Activated T-helper 17 cell treated with anti-CD3 and anti-CD28 coated beads, Interleukin-2, amount 50 U/mL, for 72 hours (primary cell): ENCODE measurements at regions not wholly inside any gene's neighbourhood (a gene's known extent, or its start where the extent isn't known, plus 50 kb on each side); places are given as distances from the start of the nearest gene placed in this dataset.

Experiments
- ATAC-seq: fragments of 150-1000 bp; cut with Tn5 transposase; replicated peaks from 2 replicates; pipeline ENCODE4 v1.10.0; 2021; ENCODE audit warnings: mild to moderate bottlenecking, moderate library complexity
- H3K27ac Mint-ChIP-seq: one replicate; pipeline ENCODE4 v1.8.0; 2022; ENCODE audit warnings: mixed read lengths
- H3K27me3 Mint-ChIP-seq: one replicate; pipeline ENCODE4 v1.8.0; 2022; ENCODE audit warnings: mixed read lengths
- H3K36me3 Mint-ChIP-seq: one replicate; pipeline ENCODE4 v1.8.0; 2022; ENCODE audit warnings: low read depth, mild to moderate bottlenecking, mixed read lengths
- H3K4me1 Mint-ChIP-seq: one replicate; pipeline ENCODE4 v1.8.0; 2022; ENCODE audit warnings: mixed read lengths
- H3K4me3 Mint-ChIP-seq: one replicate; pipeline ENCODE4 v1.8.0; 2022; ENCODE audit warnings: mild to moderate bottlenecking, mixed read lengths
- H3K9me3 Mint-ChIP-seq: one replicate; pipeline ENCODE4 v1.8.0; 2022; ENCODE audit warnings: mixed read lengths

DNA sequence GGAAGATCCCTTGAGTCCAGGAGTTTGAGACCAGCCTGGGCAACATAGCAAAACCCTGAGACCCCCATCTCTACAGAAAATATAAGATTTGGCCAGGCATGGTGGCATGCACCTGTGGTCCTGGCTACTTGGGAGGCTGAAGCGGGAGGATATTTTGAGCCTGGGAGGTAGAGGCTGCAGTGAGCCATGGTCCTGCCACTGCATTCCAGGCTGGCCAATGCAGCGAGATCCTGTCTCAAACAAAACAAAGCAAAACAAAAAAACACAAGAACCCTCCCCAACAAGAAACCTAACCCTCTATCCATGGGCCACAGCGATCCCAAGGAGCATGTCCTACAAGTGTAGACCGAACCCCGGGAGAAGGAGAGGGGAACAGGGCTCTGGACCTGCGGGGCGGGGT lies 133.3 kb downstream of the MGAT5B start:
- Mint-ChIP-seq H3K4me1 (peaks cover 18% of the 10 kb centered on the region), H3K4me3 (no peak overlapping the region), H3K27me3 (no peaks in the 10 kb centered on the region), H3K27ac (no peak overlapping the region), H3K9me3 (no peaks in the 10 kb centered on the region), H3K36me3 (no peaks in the 10 kb centered on the region)
- no peak for ATAC-seq

DNA sequence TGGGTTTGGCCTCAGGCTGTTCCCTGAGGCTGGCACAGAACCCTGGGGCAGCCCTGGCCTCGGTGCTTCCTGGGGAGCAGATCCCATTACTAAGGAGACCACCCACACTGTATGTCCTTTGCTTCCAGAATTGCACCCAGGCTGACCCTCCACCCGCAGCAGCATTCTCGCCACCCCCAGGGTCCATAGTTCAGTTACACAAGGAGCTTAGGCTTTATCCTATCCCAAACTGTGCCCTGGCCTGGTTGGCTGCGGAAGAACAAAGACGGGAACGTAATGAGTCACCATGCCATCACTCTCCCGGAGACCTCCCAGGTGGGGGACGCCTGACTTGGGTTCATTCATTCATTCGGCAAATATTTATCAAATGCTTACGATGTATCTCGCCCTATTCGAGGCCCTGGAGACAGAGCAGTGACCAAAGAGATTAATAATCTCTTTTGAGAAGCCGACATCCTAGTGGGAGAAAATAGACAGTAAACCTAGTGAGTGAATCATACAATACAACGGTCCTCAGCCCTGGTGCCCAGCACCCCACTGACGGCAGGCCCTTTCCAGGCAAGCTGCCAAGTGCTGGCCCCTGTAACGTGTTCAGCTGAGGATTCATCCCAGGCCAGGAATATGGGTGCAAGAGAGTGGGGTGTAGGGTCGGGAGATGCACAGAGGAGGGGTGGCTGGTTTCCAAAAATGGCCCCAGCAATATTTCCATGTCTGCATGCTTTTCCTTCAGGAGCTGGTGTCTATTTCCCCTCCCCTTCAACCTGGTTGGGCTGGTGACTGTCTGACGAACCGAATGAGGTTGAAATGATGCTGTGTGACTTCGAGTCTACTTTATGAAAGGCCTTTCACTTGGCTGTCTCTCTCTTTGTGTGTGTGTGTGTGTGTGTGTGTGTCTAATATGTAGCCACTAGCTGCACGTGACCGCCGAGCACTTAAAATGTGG lies 134.2 kb downstream of the MGAT5B start:
- ATAC-seq: no peak
- Mint-ChIP-seq H3K4me1 (peaks cover 13% of the 10 kb centered on the region), H3K4me3 (no peak overlapping the region), H3K36me3 (no peaks in the 10 kb centered on the region), H3K27ac (no peak overlapping the region), H3K27me3 (no peaks in the 10 kb centered on the region), H3K9me3 (no peaks in the 10 kb centered on the region)

DNA sequence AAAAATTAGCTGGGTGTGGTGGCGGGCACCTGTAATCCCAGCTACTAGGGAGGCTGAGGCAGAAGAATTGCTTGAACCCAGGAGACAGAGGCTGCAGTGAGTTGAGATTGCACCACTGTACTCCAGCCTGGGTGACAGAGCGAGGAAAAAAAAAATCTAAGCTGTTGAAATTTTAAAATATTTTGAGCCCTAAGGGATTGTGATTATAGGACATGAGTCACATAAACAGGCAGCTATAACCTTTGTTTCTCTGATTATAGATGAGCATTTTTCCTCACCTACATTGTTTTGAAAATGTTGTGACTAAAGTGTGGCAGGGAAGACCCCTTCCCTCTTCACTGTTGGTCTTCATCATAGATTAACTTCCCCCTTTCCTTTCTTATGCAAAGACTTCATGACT lies 135.5 kb downstream of the MGAT5B start:
- Mint-ChIP-seq H3K4me3 (no peak overlapping the region), H3K36me3 (no peaks in the 10 kb centered on the region), H3K27ac (no peak overlapping the region), H3K27me3 (no peaks in the 10 kb centered on the region), H3K4me1 (peaks cover 2% of the 10 kb centered on the region), H3K9me3 (no peaks in the 10 kb centered on the region)
- no peak for ATAC-seq

DNA sequence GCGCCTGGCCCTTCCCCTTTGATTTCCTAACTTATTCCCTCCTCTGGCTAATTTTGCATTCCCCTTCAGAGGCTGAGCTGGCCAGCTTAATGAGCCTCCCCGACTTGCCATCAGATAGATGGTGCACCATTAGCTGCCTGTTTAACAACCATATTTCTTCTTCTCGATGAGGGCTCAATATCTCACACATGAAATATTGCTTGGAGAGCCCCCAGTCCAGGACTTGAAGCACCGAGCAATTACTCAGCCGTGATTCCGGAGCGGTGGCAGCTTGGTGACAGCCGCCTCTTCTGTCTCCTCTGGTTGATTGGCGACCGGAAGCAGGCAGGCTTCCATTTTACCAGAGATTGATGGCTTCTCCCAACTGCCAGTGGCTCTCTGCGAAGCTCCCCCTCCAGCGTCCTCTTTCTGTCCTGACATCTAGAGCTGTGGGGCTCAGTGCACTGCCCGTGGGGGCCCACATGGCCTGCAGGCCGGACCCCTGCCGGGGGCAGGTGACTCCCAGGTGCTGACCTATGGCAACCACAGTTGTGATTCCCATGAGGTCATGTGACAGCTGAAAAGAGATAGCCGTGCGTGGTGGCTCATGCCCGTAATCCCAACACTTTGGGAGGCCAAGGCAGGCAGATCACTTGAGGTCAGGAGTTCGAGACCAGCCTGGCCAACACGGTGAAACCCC lies 133.7 kb upstream of the SEC14L1 start:
- Mint-ChIP-seq H3K36me3 (no peaks in the 10 kb centered on the region), H3K9me3 (no peaks in the 10 kb centered on the region), H3K27ac (no peak overlapping the region), H3K27me3 (no peaks in the 10 kb centered on the region), H3K4me1 (no peaks in the 10 kb centered on the region), H3K4me3 (no peak overlapping the region)
- ATAC-seq: no peak

DNA sequence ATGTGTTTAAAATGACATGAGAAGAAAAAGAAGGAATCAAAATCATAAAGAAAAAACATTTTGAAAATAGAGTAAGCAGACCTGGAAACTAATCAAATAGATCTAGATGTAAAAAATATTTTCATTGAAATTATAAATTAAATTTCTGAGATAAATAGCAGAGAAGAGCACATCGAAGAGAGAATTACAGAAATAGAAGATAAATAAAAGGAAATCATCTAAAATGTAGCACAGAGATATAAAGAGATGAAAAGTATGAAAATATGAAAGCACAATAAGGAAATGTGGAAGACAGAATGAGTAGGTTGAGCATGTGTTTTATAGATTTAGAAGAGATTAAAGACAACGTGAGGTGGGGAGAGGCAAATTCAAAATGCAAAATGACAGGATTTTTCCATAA lies 130.9 kb upstream of the SEC14L1 start:
- H3K27me3 Mint-ChIP-seq: no peaks in the 10 kb centered on the region
- H3K4me1 Mint-ChIP-seq: no peaks in the 10 kb centered on the region

DNA sequence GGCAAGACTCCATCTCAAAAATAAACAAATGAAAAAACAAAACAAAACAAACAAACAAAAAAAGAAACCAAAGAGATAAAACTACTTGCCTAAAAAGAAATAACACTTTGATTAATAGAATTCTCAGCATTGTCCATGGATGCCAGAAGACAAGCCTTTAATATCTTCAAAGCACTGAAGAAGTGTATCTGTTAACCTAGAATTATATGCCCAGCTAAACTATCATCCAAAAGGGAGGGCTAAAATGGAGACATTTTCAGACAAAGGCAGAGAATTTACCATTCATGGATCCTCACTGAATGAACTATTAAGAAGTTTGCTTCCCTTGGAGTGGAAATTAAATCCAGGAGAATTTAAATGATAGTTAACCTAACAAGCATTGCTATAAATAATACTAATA lies 130.1 kb upstream of the SEC14L1 start:
- Mint-ChIP-seq H3K36me3 (no peaks in the 10 kb centered on the region), H3K4me1 (no peaks in the 10 kb centered on the region)

More for the DNA sequence above, 130.9 kb upstream of the SEC14L1 start:
- no peak overlapping the region for H3K27ac Mint-ChIP-seq
- H3K9me3 Mint-ChIP-seq: no peaks in the 10 kb centered on the region
- H3K36me3 Mint-ChIP-seq: no peaks in the 10 kb centered on the region
- ATAC-seq: no peak
- no peak overlapping the region for H3K4me3 Mint-ChIP-seq

DNA sequence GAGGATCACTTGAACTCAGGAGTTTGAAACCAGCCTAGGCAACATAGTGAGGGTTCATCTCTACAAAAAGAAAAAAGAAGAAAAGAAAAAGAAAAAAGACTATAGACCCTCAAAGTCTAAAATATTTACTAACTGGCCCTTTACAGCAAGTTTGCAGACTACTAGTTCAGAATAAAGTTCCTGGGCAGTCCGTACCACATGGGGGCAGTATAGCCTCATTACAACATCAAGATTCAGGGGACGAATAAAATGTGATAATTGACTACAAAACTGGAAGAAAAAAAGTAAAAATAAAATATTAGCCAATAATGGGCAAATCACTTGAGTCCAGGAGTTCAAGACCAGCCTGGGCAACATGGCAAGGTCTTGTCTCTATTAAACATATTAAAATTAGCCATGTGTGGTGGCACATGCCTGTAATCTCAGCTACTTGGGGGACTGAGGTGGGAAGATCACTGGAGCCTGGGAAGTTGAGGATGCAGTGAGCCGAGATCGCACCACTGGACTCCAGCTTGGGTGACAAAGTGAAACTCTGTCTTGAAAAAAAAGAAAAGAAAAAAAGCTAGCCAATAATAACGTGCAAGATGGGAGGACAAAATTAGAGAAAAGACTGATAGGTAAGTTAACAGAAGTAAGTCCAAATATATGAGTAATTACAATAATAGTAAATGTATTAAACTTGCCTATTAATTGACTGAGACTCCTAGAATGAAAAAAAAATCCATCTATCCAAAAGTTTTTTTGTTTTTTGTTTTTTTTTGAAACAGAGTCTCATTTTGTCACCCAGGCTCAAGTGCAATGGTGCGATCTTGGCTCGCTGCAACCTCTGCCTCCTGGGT lies 129.4 kb upstream of the SEC14L1 start:
- Mint-ChIP-seq H3K36me3 (no peaks in the 10 kb centered on the region), H3K9me3 (no peaks in the 10 kb centered on the region), H3K4me3 (no peak overlapping the region), H3K27ac (no peak overlapping the region), H3K4me1 (no peaks in the 10 kb centered on the region), H3K27me3 (no peaks in the 10 kb centered on the region)
- ATAC-seq: no peak

More for the DNA sequence above, 130.1 kb upstream of the SEC14L1 start:
- H3K27me3 Mint-ChIP-seq: no peaks in the 10 kb centered on the region
- no peak overlapping the region for H3K27ac Mint-ChIP-seq
- H3K9me3 Mint-ChIP-seq: no peaks in the 10 kb centered on the region
- ATAC-seq: no peak
- no peak overlapping the region for H3K4me3 Mint-ChIP-seq

DNA sequence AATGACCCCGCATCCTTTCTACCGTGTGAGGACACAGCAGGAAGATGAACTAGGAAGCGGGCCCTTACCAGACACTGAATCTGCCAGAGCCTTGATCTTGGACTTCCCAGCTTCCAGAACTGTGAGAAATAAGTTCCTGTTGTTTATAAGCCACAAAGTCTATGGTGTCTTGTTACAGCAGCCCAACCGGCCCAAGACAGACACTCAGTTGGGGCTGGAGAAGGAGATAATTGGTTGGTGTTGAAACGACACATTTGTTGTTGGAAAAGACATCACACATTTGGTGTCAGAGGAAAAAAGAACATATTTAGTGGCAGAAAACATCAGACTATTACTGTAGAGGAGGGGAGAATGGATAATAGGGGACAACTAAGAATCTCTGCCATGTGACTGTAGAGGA lies 122.3 kb upstream of the SEC14L1 start:
- Mint-ChIP-seq H3K36me3 (no peaks in the 10 kb centered on the region), H3K9me3 (no peaks in the 10 kb centered on the region), H3K27ac (no peak overlapping the region), H3K27me3 (no peaks in the 10 kb centered on the region), H3K4me3 (no peak overlapping the region), H3K4me1 (no peaks in the 10 kb centered on the region)
- no peak for ATAC-seq

DNA sequence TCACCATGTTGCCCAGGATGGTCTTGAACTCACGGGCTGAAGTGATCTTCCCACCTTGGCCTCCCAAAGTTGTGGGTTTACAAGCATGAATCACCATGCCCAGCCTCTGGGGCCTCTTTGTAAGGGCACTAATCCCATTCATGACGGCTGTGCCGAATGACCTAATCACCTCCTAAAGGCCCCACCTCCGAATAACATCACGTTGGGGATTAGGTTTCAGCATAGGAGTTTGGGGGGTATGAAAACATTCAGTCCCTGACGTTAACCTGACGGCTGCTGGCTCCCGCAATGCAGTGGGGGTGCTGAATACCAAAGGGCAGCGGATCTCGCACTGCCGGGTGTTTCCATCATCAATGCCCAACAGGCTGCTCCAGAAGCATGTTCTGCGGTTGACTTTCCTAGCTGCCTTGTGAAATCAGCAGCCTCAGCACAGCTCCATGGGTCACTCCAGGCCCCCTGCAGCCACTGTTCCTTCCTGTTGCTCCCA lies 120.8 kb upstream of the SEC14L1 start:
- H3K27ac Mint-ChIP-seq: no peak overlapping the region
- H3K27me3 Mint-ChIP-seq: no peaks in the 10 kb centered on the region
- H3K4me3 Mint-ChIP-seq: no peak overlapping the region
- no peaks in the 10 kb centered on the region for H3K36me3 Mint-ChIP-seq
- no peak for ATAC-seq
- H3K4me1 Mint-ChIP-seq: no peaks in the 10 kb centered on the region
- H3K9me3 Mint-ChIP-seq: no peaks in the 10 kb centered on the region

DNA sequence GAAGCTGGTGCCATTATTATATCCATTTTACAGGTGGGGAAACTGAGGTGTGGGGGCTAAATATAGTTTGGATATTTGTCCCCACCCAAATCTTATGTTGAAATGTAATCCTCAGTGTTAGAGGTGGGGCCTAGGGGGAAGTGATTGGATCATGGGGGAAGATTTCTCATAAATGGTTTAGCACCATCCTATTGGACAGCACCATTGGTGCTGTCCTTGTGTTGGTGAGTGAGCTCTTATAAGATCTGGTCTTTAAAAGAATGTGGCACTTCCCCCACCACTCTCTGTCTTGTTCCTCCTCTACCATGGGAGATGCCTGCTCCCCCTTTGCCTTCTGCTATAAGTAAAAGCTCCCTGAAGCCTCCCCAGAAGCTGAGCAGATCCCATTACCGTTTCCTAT lies 119.8 kb upstream of the SEC14L1 start:
- H3K36me3 Mint-ChIP-seq: no peaks in the 10 kb centered on the region
- no peak overlapping the region for H3K4me3 Mint-ChIP-seq
- H3K27me3 Mint-ChIP-seq: no peaks in the 10 kb centered on the region
- ATAC-seq: no peak
- H3K27ac Mint-ChIP-seq: no peak overlapping the region
- no peaks in the 10 kb centered on the region for H3K9me3 Mint-ChIP-seq
- no peaks in the 10 kb centered on the region for H3K4me1 Mint-ChIP-seq

DNA sequence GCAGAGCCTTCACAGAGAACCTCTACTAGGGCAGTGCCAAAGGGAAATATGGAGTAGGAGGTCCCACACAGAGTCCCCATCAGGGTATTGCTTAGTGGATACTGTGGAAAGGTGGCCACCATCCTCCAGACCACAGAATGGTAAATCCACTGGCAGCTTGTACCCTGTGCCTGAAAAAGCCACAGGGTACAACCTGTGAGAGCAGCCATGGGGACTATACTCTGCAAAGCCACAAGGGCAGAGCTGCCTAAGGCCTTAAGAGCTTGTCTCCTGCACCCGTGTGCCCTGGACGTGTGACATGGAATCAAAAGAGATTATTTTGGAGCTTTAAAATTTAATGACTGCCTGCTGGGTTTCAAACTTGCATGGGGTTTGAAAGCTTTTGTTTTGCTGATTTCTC lies 118.0 kb upstream of the SEC14L1 start:
- no peak overlapping the region for H3K4me3 Mint-ChIP-seq
- H3K4me1 Mint-ChIP-seq: no peaks in the 10 kb centered on the region
- no peaks in the 10 kb centered on the region for H3K27me3 Mint-ChIP-seq
- H3K36me3 Mint-ChIP-seq: no peaks in the 10 kb centered on the region
- H3K27ac Mint-ChIP-seq: no peak overlapping the region
- H3K9me3 Mint-ChIP-seq: no peaks in the 10 kb centered on the region
- ATAC-seq: no peak

DNA sequence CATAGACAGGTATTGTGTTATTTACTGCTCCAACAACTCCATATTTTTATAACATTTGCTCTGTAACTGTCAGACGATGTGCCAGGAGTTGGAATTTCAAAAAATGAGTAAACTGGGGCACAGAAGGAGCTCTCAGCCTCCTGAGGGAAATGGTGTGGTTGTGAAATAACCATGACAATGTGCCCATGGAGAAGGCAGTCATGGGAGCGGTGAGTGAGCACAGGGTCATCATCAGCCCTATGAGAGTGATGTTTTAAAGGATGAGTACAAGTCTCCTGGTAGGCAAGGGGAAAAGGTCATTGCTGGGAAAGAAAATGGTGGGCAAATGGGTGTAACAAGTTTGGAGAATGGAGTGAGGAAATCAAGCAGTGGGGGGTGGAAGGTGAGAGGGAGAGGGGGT lies 115.0 kb upstream of the SEC14L1 start:
- no peaks in the 10 kb centered on the region for H3K9me3 Mint-ChIP-seq
- no peaks in the 10 kb centered on the region for H3K27me3 Mint-ChIP-seq
- H3K27ac Mint-ChIP-seq: no peak overlapping the region
- H3K4me1 Mint-ChIP-seq: no peaks in the 10 kb centered on the region
- no peak for ATAC-seq
- no peaks in the 10 kb centered on the region for H3K36me3 Mint-ChIP-seq
- no peak overlapping the region for H3K4me3 Mint-ChIP-seq

DNA sequence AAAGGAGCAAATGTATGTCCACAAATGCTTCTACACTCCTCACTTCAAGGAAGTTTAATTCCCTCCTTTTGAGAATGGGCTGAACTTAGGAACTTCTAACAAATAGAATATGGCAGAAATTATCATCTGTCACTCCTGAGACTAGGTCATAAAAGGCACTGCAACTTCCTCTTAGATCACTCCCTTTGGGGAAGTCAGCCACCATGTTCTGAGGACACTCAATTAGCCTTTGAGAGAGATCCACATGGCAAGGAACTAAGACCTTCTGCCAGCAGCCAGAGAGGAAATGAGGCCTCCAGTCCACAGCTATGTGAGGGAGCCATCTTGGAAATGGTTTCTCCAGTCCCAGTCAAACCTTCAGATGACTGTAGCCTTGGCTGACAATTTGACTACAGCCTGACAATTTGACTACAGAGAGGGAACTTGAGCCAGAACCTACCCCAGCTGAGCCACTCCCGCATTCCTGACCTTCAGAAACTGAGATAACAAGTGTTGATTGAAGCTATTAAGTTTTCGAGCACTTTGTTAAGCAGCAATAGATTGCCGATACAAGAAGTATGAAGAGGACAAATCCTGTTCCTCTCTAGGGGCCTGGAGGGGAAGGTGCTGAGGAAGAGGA lies 113.4 kb upstream of the SEC14L1 start:
- Mint-ChIP-seq H3K4me3 (no peak overlapping the region), H3K4me1 (no peaks in the 10 kb centered on the region), H3K27me3 (no peaks in the 10 kb centered on the region), H3K27ac (no peak overlapping the region), H3K36me3 (no peaks in the 10 kb centered on the region), H3K9me3 (peaks cover 4% of the 10 kb centered on the region)
- ATAC-seq: no peak

DNA sequence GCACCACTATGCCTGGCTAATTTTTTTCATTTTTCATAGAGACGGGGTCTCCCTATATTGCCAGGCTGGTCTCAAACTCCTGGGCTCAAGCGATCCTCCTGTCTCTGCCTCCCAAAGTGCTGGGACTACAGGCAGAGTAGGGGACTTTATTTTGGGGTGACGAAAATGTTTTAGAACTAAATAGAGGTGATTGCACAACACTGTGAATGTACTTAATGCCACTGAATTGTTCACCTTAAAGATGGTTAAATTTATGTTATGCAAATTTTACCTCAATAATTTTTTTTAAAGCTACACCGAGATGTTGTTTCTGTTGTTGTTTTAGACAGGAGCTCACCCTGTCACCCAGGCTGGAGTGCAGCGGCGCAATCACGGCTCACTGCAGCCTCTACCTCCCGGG lies 111.9 kb upstream of the SEC14L1 start:
- Mint-ChIP-seq H3K27ac (no peak overlapping the region), H3K4me1 (no peaks in the 10 kb centered on the region), H3K27me3 (no peaks in the 10 kb centered on the region), H3K4me3 (no peak overlapping the region), H3K36me3 (no peaks in the 10 kb centered on the region), H3K9me3 (peaks cover 4% of the 10 kb centered on the region)
- ATAC-seq: no peak
